GM21737 (cell line): ENCODE measurements at regions not wholly inside any gene's neighbourhood (a gene's known extent, or its start where the extent isn't known, plus 50 kb on each side); places are given as distances from the start of the nearest gene placed in this dataset.
A peak's percentile ranks its signal among the peaks of the same experiment; 100 is the strongest.
"Not testable (repeated sequence)": the region's sequence is repeated elsewhere in the genome, so short reads cannot be mapped to it uniquely, and the experiment has no call there.

Experiments used
- ATAC-seq: cut with Tn5 transposase; IDR thresholded peaks from one replicate; pipeline ENCODE4 v1.9.1; 2021; ENCODE audit warnings: mild to moderate bottlenecking, moderate library complexity; ENCODE audit not compliant: unreplicated experiment

GRCh38 chr5:164071671-164072070 is 566.3 kb downstream of the MAT2B start:
- no peak for ATAC-seq

- ATAC-seq: no peak
Measured at GRCh38 chr5:164073081-164073480, 567.7 kb downstream of the MAT2B start.

GRCh38 chr5:164076556-164076955 is 571.1 kb downstream of the MAT2B start:
- no peak for ATAC-seq

- no peak for ATAC-seq
Measured at GRCh38 chr5:164090358-164090757, 584.9 kb downstream of the MAT2B start.

GRCh38 chr5:164091836-164092235 is 586.4 kb downstream of the MAT2B start:
- no peak for ATAC-seq

- no peak for ATAC-seq
Measured at GRCh38 chr5:164094291-164094690, 588.9 kb downstream of the MAT2B start.

- no peak for ATAC-seq
Measured at GRCh38 chr5:164097749-164098148, 592.3 kb downstream of the MAT2B start.

- no peak for ATAC-seq
Measured at GRCh38 chr5:164098531-164098930, 593.1 kb downstream of the MAT2B start.

GRCh38 chr5:164098979-164099378 is 593.6 kb downstream of the MAT2B start:
- ATAC-seq: no peak

- no peak for ATAC-seq
Measured at GRCh38 chr5:164115420-164115819, 610.0 kb downstream of the MAT2B start.

GRCh38 chr5:164119806-164120447 is 614.5 kb downstream of the MAT2B start:
- ATAC-seq: no peak

GRCh38 chr5:164127527-164127926 is 622.1 kb downstream of the MAT2B start:
- no peak for ATAC-seq

GRCh38 chr5:164132358-164132757 is 626.9 kb downstream of the MAT2B start:
- ATAC-seq: no peak

- ATAC-seq: no peak
Measured at GRCh38 chr5:164137095-164137494, 631.7 kb downstream of the MAT2B start.

GRCh38 chr5:164139423-164139822 is 634.0 kb downstream of the MAT2B start:
- ATAC-seq: peak; percentile 75

- ATAC-seq: no peak
Measured at GRCh38 chr5:164145458-164145857, 640.0 kb downstream of the MAT2B start.

- no peak for ATAC-seq
Measured at GRCh38 chr5:164146223-164146622, 640.8 kb downstream of the MAT2B start.

GRCh38 chr5:164148292-164148691 is 642.9 kb downstream of the MAT2B start:
- ATAC-seq: no peak

- not testable (repeated sequence) for ATAC-seq
Measured at GRCh38 chr5:164152539-164152938, 647.1 kb downstream of the MAT2B start.

- ATAC-seq: no peak
Measured at GRCh38 chr5:164153469-164154172, 648.2 kb downstream of the MAT2B start.

- ATAC-seq: no peak
Measured at GRCh38 chr5:164170814-164171213, 665.4 kb downstream of the MAT2B start.

- ATAC-seq: no peak
Measured at GRCh38 chr5:164175083-164175482, 669.7 kb downstream of the MAT2B start.

GRCh38 chr5:164179406-164179805 is 674.0 kb downstream of the MAT2B start:
- no peak for ATAC-seq
